A549 (cell line): ENCODE measurements at regions not wholly inside any gene's neighbourhood (a gene's known extent, or its start where the extent isn't known, plus 50 kb on each side); places are given as distances from the start of the nearest gene placed in this dataset.

ENCODE experiments used
- BCL3 ChIP-seq: fragments of >200 bp; sonication (Bioruptor Twin); formaldehyde crosslinking; IDR thresholded peaks from 3 replicates; pipeline ENCODE4 v1.6.1; 2016
- CBX8 ChIP-seq: fragments of 200-600 bp; sonication (generic); IDR thresholded peaks from 2 replicates; pipeline ENCODE4 v1.6.1; 2016
- CEBPB ChIP-seq, 2 experiments: fragments of >200 bp in 1 of 2; sonication (Bioruptor Twin) in 1 of 2; formaldehyde crosslinking in 1 of 2; IDR thresholded peaks; 2 replicates each; pipeline ENCODE4 v1.6.1; 2012 to 2016
- CTCF ChIP-seq: fragments of >200 bp; sonication (Bioruptor Twin); formaldehyde crosslinking; IDR thresholded peaks from 3 replicates; pipeline ENCODE4 v1.5.1; 2016
- EP300 ChIP-seq, 2 experiments: fragments of >200 bp; sonication (Bioruptor Twin); formaldehyde crosslinking; IDR thresholded peaks; 2 replicates in 1 of 2; 3 replicates in 1 of 2; pipeline ENCODE4 v1.6.1; 2016 to 2017
- FOSL2 ChIP-seq, 2 experiments: fragments of 450-650 bp in 1 of 2; fragments of >200 bp in 1 of 2; sonication (Bioruptor Twin) in 1 of 2; formaldehyde crosslinking; IDR thresholded peaks; 2 replicates each; pipeline versions ENCODE4 v1.5.0 to v1.6.1; 2016 to 2020; ENCODE audit warnings: mild to moderate bottlenecking in 1 of 2, moderate library complexity in 1 of 2
- HDAC2 ChIP-seq: fragments of 200-600 bp; sonication (generic); IDR thresholded peaks from 2 replicates; pipeline ENCODE4 v1.6.1; 2016
- JUN ChIP-seq, 2 experiments: fragments of >200 bp; sonication (Bioruptor Twin); formaldehyde crosslinking; IDR thresholded peaks; 2 replicates in 1 of 2; 3 replicates in 1 of 2; pipeline ENCODE4 v1.6.1; 2016 to 2017
- JUNB ChIP-seq: fragments of >200 bp; sonication (Bioruptor Twin); formaldehyde crosslinking; IDR thresholded peaks from 2 replicates; pipeline ENCODE4 v1.6.1; 2016
- RAD21 ChIP-seq, 2 experiments: fragments of >200 bp in 1 of 2; sonication (Bioruptor Twin) in 1 of 2; formaldehyde crosslinking in 1 of 2; IDR thresholded peaks in 1 of 2; conservative IDR thresholded peaks in 1 of 2; 2 replicates in 1 of 2; 3 replicates in 1 of 2; pipeline ENCODE4 v1.6.1; 2012 to 2018; ENCODE audit warnings: inconsistent platforms in 1 of 2
- USF2 ChIP-seq: fragments of 450-650 bp; IDR thresholded peaks from 2 replicates; pipeline ENCODE4 v1.6.1; 2014; ENCODE audit warnings: antibody characterized with exemption

GRCh38 chr2:234231460-234231859, 181.0 kb downstream of the SPP2 start:
- TF ChIP-seq FOSL2 (IDR thresholded peaks at IDR 0.05) (no peak), FOSL2 (CRISPR knock-in tag; IDR thresholded peaks at IDR 0.05) (no peak), CTCF (no peak), CEBPB (IDR thresholded peaks at IDR 0.05) (no peak), CBX8 (no peak), JUN (IDR thresholded peaks at IDR 0.05) (no peak), HDAC2 (no peak), EP300 (IDR thresholded peaks at IDR 0.05) (no peak), BCL3 (no peak), JUNB (no peak), RAD21 (conservative IDR thresholded peaks at IDR 0.05 in 1 of 2, IDR thresholded peaks at IDR 0.05 in 1 of 2) (no peak), USF2 (no peak)
